HTR-8/SVneo (cell line): ENCODE measurements at regions not wholly inside any gene's neighbourhood (a gene's known extent, or its start where the extent isn't known, plus 50 kb on each side); places are given as distances from the start of the nearest gene placed in this dataset.
"Not testable (repeated sequence)": the region's sequence is repeated elsewhere in the genome, so short reads cannot be mapped to it uniquely, and the experiment has no call there.

Source experiments
- DNase-seq: peaks from one replicate; pipeline ENCODE4 v3.0.0; 2011; ENCODE audit warnings: low spot score, mixed read lengths; ENCODE audit not compliant: insufficient read length
- FAIRE-seq: peaks from 2 replicates; lab custom pipeline; 2011; peaks lifted over from hg19 to GRCh38; lab: Jason Lieb, UNC

GRCh38 chr1:181190364-181191035 is 102.0 kb downstream of the IER5 start:
- DNase-seq (no peak), FAIRE-seq (no peak)

GRCh38 chr1:181191494-181192040 is 103.1 kb downstream of the IER5 start:
- FAIRE-seq (no peak), DNase-seq (no peak)

- DNase-seq: no peak
- no peak for FAIRE-seq
These were observed 103.8 kb downstream of the IER5 start for GRCh38 chr1:181192316-181192715.

GRCh38 chr1:181202986-181203555 is 114.6 kb downstream of the IER5 start:
- FAIRE-seq: no peak

GRCh38 chr1:181204530-181204929 is 116.0 kb downstream of the IER5 start:
- no peak for DNase-seq
- no peak for FAIRE-seq

More at GRCh38 chr1:181202986-181203555, 114.6 kb downstream of the IER5 start:
- no peak for DNase-seq

GRCh38 chr1:181205901-181206300 is 117.4 kb downstream of the IER5 start:
- FAIRE-seq (no peak), DNase-seq (no peak)

- DNase-seq: no peak
- no peak for FAIRE-seq
These were observed 118.0 kb downstream of the IER5 start for GRCh38 chr1:181206513-181206912.

- DNase-seq (no peak), FAIRE-seq (no peak)
These were observed 118.7 kb downstream of the IER5 start for GRCh38 chr1:181206979-181207790.

GRCh38 chr1:181208083-181208482 is 119.6 kb downstream of the IER5 start:
- DNase-seq (no peak), FAIRE-seq (no peak)

GRCh38 chr1:181208967-181209366 is 120.5 kb downstream of the IER5 start:
- no peak for FAIRE-seq

GRCh38 chr1:181213056-181213455 is 124.6 kb downstream of the IER5 start:
- no peak for FAIRE-seq

More at GRCh38 chr1:181208967-181209366, 120.5 kb downstream of the IER5 start:
- no peak for DNase-seq

GRCh38 chr1:181216591-181216994 is 128.1 kb downstream of the IER5 start:
- no peak for FAIRE-seq

More at GRCh38 chr1:181213056-181213455, 124.6 kb downstream of the IER5 start:
- DNase-seq: no peak

GRCh38 chr1:181219938-181220337 is 131.4 kb downstream of the IER5 start:
- DNase-seq (no peak), FAIRE-seq (no peak)

More at GRCh38 chr1:181216591-181216994, 128.1 kb downstream of the IER5 start:
- no peak for DNase-seq

- DNase-seq (no peak), FAIRE-seq (no peak)
These were observed 132.6 kb downstream of the IER5 start for GRCh38 chr1:181221078-181221477.

GRCh38 chr1:181222972-181223505 is 134.5 kb downstream of the IER5 start:
- FAIRE-seq: no peak
- no peak for DNase-seq

GRCh38 chr1:181226728-181227127 is 138.2 kb downstream of the IER5 start:
- FAIRE-seq, DNase-seq: not testable (repeated sequence)

- FAIRE-seq (no peak), DNase-seq (no peak)
These were observed 150.6 kb downstream of the IER5 start for GRCh38 chr1:181239086-181239485.

GRCh38 chr1:181246320-181246719 is 157.8 kb downstream of the IER5 start:
- DNase-seq, FAIRE-seq: not testable (repeated sequence)

- not testable (repeated sequence) for DNase-seq, FAIRE-seq
These were observed 159.9 kb downstream of the IER5 start for GRCh38 chr1:181248361-181248760.

GRCh38 chr1:181249186-181249585 is 160.7 kb downstream of the IER5 start:
- FAIRE-seq (no peak), DNase-seq (no peak)
